Stimulated activated naive CD8-positive, alpha-beta T cell treated with anti-CD3 and anti-CD28 coated beads, Interleukin-15, Interleukin-2, amounts not matched to agents 100 ng/mL and 50 ng/mL, for 24 hours (primary cell): ENCODE measurements at regions not wholly inside any gene's neighbourhood (a gene's known extent, or its start where the extent isn't known, plus 50 kb on each side); places are given as distances from the start of the nearest gene placed in this dataset.

Source experiments
- H3K27ac Mint-ChIP-seq: one replicate; pipeline ENCODE4 v1.8.0; 2021; ENCODE audit warnings: mild to moderate bottlenecking, mixed read lengths
- H3K27me3 Mint-ChIP-seq: one replicate; pipeline ENCODE4 v1.8.0; 2021; ENCODE audit warnings: mixed read lengths
- H3K36me3 Mint-ChIP-seq: one replicate; pipeline ENCODE4 v1.8.0; 2021; ENCODE audit warnings: low read depth, mixed read lengths
- H3K4me1 Mint-ChIP-seq: one replicate; pipeline ENCODE4 v1.8.0; 2021; ENCODE audit warnings: low read depth, mixed read lengths
- H3K4me3 Mint-ChIP-seq: one replicate; pipeline ENCODE4 v1.8.0; 2021; ENCODE audit warnings: mild to moderate bottlenecking, mixed read lengths
- H3K9me3 Mint-ChIP-seq: one replicate; pipeline ENCODE4 v1.8.0; 2021; ENCODE audit warnings: mixed read lengths

GRCh38 chr2:193523662-193524061, 1328.9 kb upstream of the TMEFF2 start:
- H3K4me1 Mint-ChIP-seq = peaks cover 8% of the 10 kb centered on the region
- no peak overlapping the region for H3K27ac Mint-ChIP-seq
- no peaks in the 10 kb centered on the region for H3K36me3 Mint-ChIP-seq
- peaks cover 4% of the 10 kb centered on the region for H3K9me3 Mint-ChIP-seq
- H3K27me3 Mint-ChIP-seq = no peaks in the 10 kb centered on the region
- no peak overlapping the region for H3K4me3 Mint-ChIP-seq

- H3K27ac Mint-ChIP-seq = no peak overlapping the region
- H3K36me3 Mint-ChIP-seq = no peaks in the 10 kb centered on the region
- H3K4me3 Mint-ChIP-seq = no peak overlapping the region
- H3K27me3 Mint-ChIP-seq = no peaks in the 10 kb centered on the region
- H3K9me3 Mint-ChIP-seq = peaks cover 4% of the 10 kb centered on the region
- peaks cover 13% of the 10 kb centered on the region for H3K4me1 Mint-ChIP-seq
Measured at GRCh38 chr2:193521523-193521922, 1326.8 kb upstream of the TMEFF2 start.

DNA sequence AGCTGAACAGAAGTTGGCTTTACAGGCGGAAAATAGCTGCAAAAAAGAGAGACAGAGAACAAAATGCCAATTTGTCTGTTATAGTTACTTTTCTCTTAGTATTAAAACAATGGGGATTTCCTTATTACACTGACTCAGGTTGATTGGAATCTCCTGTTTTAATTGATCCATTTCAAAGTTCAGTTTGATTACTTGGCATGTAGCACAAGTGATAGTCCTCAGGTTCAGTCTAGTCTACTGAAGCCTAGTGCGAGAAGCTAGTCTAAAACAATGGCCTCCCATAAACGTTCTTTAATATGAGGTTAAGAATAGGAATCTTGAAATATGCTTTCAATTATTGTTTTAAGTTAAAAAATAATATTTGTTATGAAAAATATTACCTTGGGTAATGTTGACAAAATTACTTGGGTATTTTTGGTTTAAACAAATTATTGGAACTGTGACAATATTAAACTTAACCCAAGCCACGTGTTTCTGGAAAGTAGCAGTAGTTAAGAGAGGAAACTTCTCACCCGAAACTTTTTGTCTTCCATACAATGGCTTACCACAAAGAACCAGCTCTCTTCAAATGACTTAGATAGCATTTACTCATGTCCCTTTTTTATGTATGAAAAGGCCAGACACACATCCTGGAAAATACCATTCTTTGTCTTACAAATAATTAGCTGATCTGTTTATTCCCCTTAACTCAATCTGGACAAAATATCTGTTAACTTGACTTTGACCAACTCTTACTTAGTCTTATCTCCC, 1326.2 kb upstream of the TMEFF2 start:
- no peaks in the 10 kb centered on the region for H3K36me3 Mint-ChIP-seq

DNA sequence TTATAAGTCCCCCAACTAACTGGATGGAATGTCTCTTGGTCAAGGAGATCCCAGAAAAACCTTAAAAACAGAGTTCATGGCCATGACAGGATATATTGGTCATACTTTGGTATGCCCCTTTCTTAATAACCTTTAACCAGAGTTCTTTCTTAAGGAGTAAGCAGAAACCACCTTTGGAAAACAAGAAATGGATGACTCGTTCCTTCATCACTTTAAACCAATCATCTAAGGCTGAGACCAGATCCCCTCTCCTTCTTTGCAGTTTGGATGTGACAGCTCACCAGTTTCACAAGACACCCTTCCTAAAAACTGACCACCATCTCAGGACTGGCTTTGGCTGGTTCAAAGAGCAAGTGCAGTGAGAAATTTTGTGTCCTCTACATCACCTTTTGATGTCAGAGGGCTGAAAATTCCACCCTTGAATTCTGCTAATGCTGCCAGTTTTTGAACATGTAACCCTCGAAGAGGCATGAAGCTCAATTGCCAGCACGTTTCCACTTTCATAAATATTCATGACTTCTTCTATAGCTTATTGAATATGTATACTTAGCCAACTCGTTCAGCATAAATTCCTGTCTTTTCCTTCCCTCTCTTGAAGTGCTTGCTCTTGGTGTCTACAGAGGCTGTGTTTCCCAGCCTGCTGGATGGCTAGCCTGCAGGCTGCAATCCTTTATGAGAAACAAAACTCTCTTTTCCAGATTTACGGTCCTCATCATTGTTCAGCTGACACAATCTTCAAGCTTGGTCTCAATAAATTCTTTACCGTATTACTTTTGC, 1323.5 kb upstream of the TMEFF2 start:
- Mint-ChIP-seq H3K27ac (peak overlapping the region; percentile 38), H3K36me3 (no peaks in the 10 kb centered on the region), H3K4me1 (peaks cover 13% of the 10 kb centered on the region), H3K9me3 (peaks cover 4% of the 10 kb centered on the region), H3K4me3 (no peak overlapping the region), H3K27me3 (no peaks in the 10 kb centered on the region)

More for the DNA sequence above, 1326.2 kb upstream of the TMEFF2 start:
- Mint-ChIP-seq H3K27me3 (no peaks in the 10 kb centered on the region), H3K27ac (no peak overlapping the region), H3K4me3 (no peak overlapping the region), H3K9me3 (peaks cover 4% of the 10 kb centered on the region), H3K4me1 (peaks cover 13% of the 10 kb centered on the region)

- peaks cover 13% of the 10 kb centered on the region for H3K4me1 Mint-ChIP-seq
- no peak overlapping the region for H3K4me3 Mint-ChIP-seq
- H3K36me3 Mint-ChIP-seq = no peaks in the 10 kb centered on the region
Measured at GRCh38 chr2:193517615-193518014, 1322.9 kb upstream of the TMEFF2 start.

GRCh38 chr2:193506035-193506434, 1311.3 kb upstream of the TMEFF2 start:
- H3K36me3 Mint-ChIP-seq = no peaks in the 10 kb centered on the region
- H3K4me3 Mint-ChIP-seq = no peak overlapping the region
- H3K27me3 Mint-ChIP-seq = no peaks in the 10 kb centered on the region
- no peaks in the 10 kb centered on the region for H3K9me3 Mint-ChIP-seq
- H3K4me1 Mint-ChIP-seq = no peaks in the 10 kb centered on the region
- no peak overlapping the region for H3K27ac Mint-ChIP-seq

More at GRCh38 chr2:193517615-193518014, 1322.9 kb upstream of the TMEFF2 start:
- H3K27ac Mint-ChIP-seq = no peak overlapping the region
- H3K27me3 Mint-ChIP-seq = no peaks in the 10 kb centered on the region
- peaks cover 4% of the 10 kb centered on the region for H3K9me3 Mint-ChIP-seq

DNA sequence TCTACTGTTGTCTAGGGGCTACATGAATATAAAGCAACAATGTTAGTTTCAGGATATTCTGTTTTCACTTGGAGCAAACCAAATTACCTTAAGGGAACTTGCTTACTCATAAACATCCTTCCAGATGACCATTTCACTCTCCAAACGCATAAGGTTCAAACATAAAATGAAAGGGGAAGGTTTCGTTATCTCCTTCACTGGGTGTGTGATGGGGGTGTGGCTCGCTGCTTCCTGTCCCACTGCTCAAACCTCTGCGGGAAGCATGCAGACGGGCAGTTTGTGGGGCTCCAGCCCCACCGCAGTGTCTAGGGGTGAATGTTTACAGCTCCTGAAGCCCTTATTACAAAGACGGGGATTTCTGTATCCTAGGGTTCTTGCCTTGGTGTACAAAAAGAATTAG, 1310.9 kb upstream of the TMEFF2 start:
- Mint-ChIP-seq H3K27me3 (no peaks in the 10 kb centered on the region), H3K36me3 (no peaks in the 10 kb centered on the region), H3K4me1 (no peaks in the 10 kb centered on the region), H3K9me3 (no peaks in the 10 kb centered on the region), H3K4me3 (no peak overlapping the region), H3K27ac (no peak overlapping the region)

GRCh38 chr2:193502363-193503035, 1307.8 kb upstream of the TMEFF2 start:
- Mint-ChIP-seq H3K9me3 (no peaks in the 10 kb centered on the region), H3K4me3 (no peak overlapping the region), H3K4me1 (no peaks in the 10 kb centered on the region), H3K27me3 (no peaks in the 10 kb centered on the region), H3K36me3 (no peaks in the 10 kb centered on the region), H3K27ac (no peak overlapping the region)

GRCh38 chr2:193496786-193497185, 1302.1 kb upstream of the TMEFF2 start:
- no peaks in the 10 kb centered on the region for H3K4me1 Mint-ChIP-seq
- no peak overlapping the region for H3K27ac Mint-ChIP-seq
- no peaks in the 10 kb centered on the region for H3K9me3 Mint-ChIP-seq
- no peaks in the 10 kb centered on the region for H3K27me3 Mint-ChIP-seq
- H3K36me3 Mint-ChIP-seq = no peaks in the 10 kb centered on the region
- H3K4me3 Mint-ChIP-seq = no peak overlapping the region

GRCh38 chr2:193482557-193482956, 1287.8 kb upstream of the TMEFF2 start:
- no peak overlapping the region for H3K4me3 Mint-ChIP-seq
- no peaks in the 10 kb centered on the region for H3K9me3 Mint-ChIP-seq
- H3K27me3 Mint-ChIP-seq = no peaks in the 10 kb centered on the region
- H3K36me3 Mint-ChIP-seq = no peaks in the 10 kb centered on the region
- no peak overlapping the region for H3K27ac Mint-ChIP-seq
- H3K4me1 Mint-ChIP-seq = no peaks in the 10 kb centered on the region

- Mint-ChIP-seq H3K9me3 (peaks cover 7% of the 10 kb centered on the region), H3K4me3 (no peak overlapping the region), H3K27ac (no peak overlapping the region), H3K27me3 (no peaks in the 10 kb centered on the region), H3K4me1 (peaks cover 13% of the 10 kb centered on the region), H3K36me3 (no peaks in the 10 kb centered on the region)
Measured at GRCh38 chr2:193480187-193480586, 1285.5 kb upstream of the TMEFF2 start.

DNA sequence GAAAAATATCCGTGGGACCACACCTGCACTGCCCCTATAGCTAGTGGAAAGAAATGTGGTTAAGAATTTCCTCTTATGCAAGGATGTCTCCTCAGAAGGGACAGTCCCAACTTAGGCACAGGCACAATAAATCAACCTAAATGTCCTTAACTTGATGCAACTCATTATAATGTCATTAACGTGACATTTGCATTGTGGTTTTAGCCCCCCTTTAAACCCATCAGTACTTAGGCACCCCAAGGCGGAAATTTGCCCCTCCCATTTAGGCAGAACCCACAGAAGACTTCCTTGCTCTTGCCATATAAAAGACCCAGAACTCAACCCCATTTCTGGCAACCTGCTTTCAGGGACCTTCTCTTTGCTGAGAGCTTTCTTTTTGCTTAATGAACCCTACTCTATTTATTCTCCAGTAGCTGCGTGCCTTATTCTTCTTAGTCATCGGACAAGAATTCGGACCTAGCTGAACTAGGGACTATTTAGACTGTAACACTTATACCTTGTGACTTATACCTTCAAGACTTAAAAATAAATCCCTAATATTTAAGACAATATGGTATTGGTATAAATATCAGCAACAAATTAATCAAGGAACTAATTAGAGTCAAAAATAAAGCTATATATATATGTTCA, 1281.6 kb upstream of the TMEFF2 start:
- Mint-ChIP-seq H3K9me3 (peaks cover 11% of the 10 kb centered on the region), H3K36me3 (no peaks in the 10 kb centered on the region), H3K4me1 (peaks cover 14% of the 10 kb centered on the region), H3K27ac (peak overlapping the region; percentile 23), H3K4me3 (no peak overlapping the region), H3K27me3 (no peaks in the 10 kb centered on the region)

DNA sequence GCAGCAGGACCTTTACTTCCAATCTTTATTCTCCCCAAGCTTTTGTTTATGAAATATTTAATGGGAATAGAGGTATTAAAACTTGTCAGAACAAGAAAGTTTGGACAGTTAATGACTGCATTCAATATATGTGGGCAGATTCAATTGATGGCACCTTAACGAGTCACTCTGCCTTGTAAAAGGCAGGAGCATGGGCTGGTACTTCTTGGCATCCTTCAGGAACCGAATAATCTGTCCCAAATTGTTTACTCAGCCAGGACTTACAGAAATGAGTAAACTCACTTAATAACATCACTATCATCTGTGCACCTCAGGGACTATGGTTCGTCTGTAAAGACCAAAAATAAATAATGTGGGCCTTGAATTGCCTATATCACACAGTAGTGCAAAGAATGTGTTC, 1280.3 kb upstream of the TMEFF2 start:
- Mint-ChIP-seq H3K27ac (no peak overlapping the region), H3K4me1 (peaks cover 14% of the 10 kb centered on the region), H3K4me3 (no peak overlapping the region), H3K9me3 (peaks cover 11% of the 10 kb centered on the region), H3K27me3 (no peaks in the 10 kb centered on the region), H3K36me3 (no peaks in the 10 kb centered on the region)

DNA sequence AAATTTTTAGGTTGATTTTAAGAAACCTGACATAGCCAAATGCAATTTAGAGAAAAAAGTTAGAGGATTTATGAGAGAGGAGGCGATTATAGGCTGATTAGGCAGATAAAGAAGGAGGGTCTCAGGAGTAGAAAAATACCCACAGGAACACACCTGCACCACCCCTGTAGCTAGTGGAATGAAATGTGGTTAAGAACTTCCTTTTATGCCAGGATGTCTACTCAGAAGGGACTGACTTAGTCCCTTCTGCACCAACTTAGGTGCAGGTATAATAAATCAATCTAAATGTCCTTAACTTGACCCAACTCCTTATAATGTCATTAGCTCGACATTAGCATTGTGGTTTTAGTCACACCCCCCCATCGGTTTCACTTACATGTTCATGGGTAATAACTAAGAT, 1274.5 kb upstream of the TMEFF2 start:
- Mint-ChIP-seq H3K4me3 (no peak overlapping the region), H3K9me3 (peaks cover 4% of the 10 kb centered on the region), H3K27me3 (no peaks in the 10 kb centered on the region), H3K36me3 (no peaks in the 10 kb centered on the region), H3K4me1 (peaks cover 11% of the 10 kb centered on the region), H3K27ac (no peak overlapping the region)
